H9 (cell line): ENCODE measurements at regions not wholly inside any gene's neighbourhood (a gene's known extent, or its start where the extent isn't known, plus 50 kb on each side); places are given as distances from the start of the nearest gene placed in this dataset.

Source experiments
- DNase-seq: peaks from one replicate; pipeline ENCODE4 v3.0.0-alpha.2; 2017
- H2AFZ ChIP-seq: one replicate; pipeline ENCODE4 v1.6.1; 2013; ENCODE audit warnings: mild to moderate bottlenecking, low read length, control low read depth, moderate library complexity
- H2AK5ac ChIP-seq: 2 replicates; pipeline ENCODE4 v1.6.1; 2013; ENCODE audit warnings: low read length, control low read depth, mixed read lengths; ENCODE audit not compliant: insufficient read length
- H2BK120ac ChIP-seq: one replicate; pipeline ENCODE4 v1.6.1; 2013; ENCODE audit warnings: low read depth, mild to moderate bottlenecking, low read length, control low read depth, inconsistent platforms; ENCODE audit not compliant: poor library complexity, severe bottlenecking
- H2BK12ac ChIP-seq: 2 replicates; pipeline ENCODE4 v1.6.1; 2013; ENCODE audit warnings: low read length, control low read depth, mixed read lengths, low read depth; ENCODE audit not compliant: insufficient read length
- H2BK15ac ChIP-seq: 2 replicates; pipeline ENCODE4 v1.6.1; 2013; ENCODE audit warnings: low read depth, low read length, control low read depth
- H2BK20ac ChIP-seq: one replicate; pipeline ENCODE4 v1.6.1; 2013; ENCODE audit warnings: low read depth, mild to moderate bottlenecking, low read length, control low read depth, inconsistent platforms; ENCODE audit not compliant: poor library complexity, severe bottlenecking
- H2BK5ac ChIP-seq: 2 replicates; pipeline ENCODE4 v1.6.1; 2013; ENCODE audit warnings: low read length, control low read depth, mixed read lengths; ENCODE audit not compliant: insufficient read length
- H3K14ac ChIP-seq: 2 replicates; pipeline ENCODE4 v1.6.1; 2013; ENCODE audit warnings: low read length, control low read depth; ENCODE audit not compliant: insufficient read depth
- H3K18ac ChIP-seq: 2 replicates; pipeline ENCODE4 v1.6.1; 2013; ENCODE audit warnings: low read depth, mild to moderate bottlenecking, mixed read lengths, low read length, control low read depth; ENCODE audit not compliant: insufficient read length
- H3K23ac ChIP-seq: 2 replicates; pipeline ENCODE4 v1.6.1; 2013; ENCODE audit warnings: low read length, control low read depth, mixed read lengths, low read depth; ENCODE audit not compliant: insufficient read length
- H3K23me2 ChIP-seq: 2 replicates; pipeline ENCODE4 v1.6.1; 2013; ENCODE audit warnings: low read depth, mild to moderate bottlenecking, mixed read lengths, low read length, control low read depth; ENCODE audit not compliant: insufficient read length, poor library complexity, severe bottlenecking
- H3K27ac ChIP-seq: 2 replicates; pipeline ENCODE4 v1.5.1; 2013; ENCODE audit warnings: low read length, control low read depth, mixed read lengths, low read depth; ENCODE audit not compliant: insufficient read length
- H3K27me3 ChIP-seq: 2 replicates; pipeline ENCODE4 v1.6.1; 2013; ENCODE audit warnings: low read length, control low read depth, inconsistent platforms; ENCODE audit not compliant: insufficient read depth
- H3K4ac ChIP-seq: 2 replicates; pipeline ENCODE4 v1.6.1; 2013; ENCODE audit warnings: low read depth, mild to moderate bottlenecking, control low read depth, inconsistent platforms, low read length, moderate library complexity
- H3K4me1 ChIP-seq: 2 replicates; pipeline ENCODE4 v1.6.1; 2013; ENCODE audit warnings: low read length, control low read depth, inconsistent platforms; ENCODE audit not compliant: insufficient read depth
- H3K4me2 ChIP-seq: 2 replicates; pipeline ENCODE4 v1.6.1; 2013; ENCODE audit warnings: low read length, control low read depth, mixed read lengths; ENCODE audit not compliant: insufficient read length, insufficient read depth
- H3K56ac ChIP-seq: 2 replicates; pipeline ENCODE4 v1.6.1; 2013; ENCODE audit warnings: low read depth, mild to moderate bottlenecking, mixed read lengths, low read length, control low read depth; ENCODE audit not compliant: insufficient read length
- H3K79me1 ChIP-seq: 2 replicates; pipeline ENCODE4 v1.6.1; 2013; ENCODE audit warnings: low read depth, mild to moderate bottlenecking, moderate library complexity, low read length, control low read depth, inconsistent platforms; ENCODE audit not compliant: insufficient read depth, poor library complexity, severe bottlenecking
- H3K79me2 ChIP-seq: 2 replicates; pipeline ENCODE4 v1.6.1; 2013; ENCODE audit warnings: low read length, control low read depth, inconsistent platforms; ENCODE audit not compliant: insufficient read depth
- H3K9ac ChIP-seq: 2 replicates; pipeline ENCODE4 v1.6.1; 2013; ENCODE audit warnings: low read length, control low read depth, mixed read lengths; ENCODE audit not compliant: insufficient read length; ENCODE audit errors: extremely low read depth
- H3K9me3 ChIP-seq: one replicate; pipeline ENCODE4 v1.6.1; 2013; ENCODE audit warnings: low read depth, low read length, inconsistent platforms; ENCODE audit not compliant: control insufficient read depth
- H3T11ph ChIP-seq: one replicate; pipeline ENCODE4 v1.6.1; 2013; ENCODE audit warnings: mild to moderate bottlenecking, low read length, control low read depth, inconsistent platforms
- H4K20me1 ChIP-seq: one replicate; pipeline ENCODE4 v1.6.1; 2013; ENCODE audit not compliant: control insufficient read depth, insufficient read length, insufficient read depth
- H4K5ac ChIP-seq: 2 replicates; pipeline ENCODE4 v1.6.1; 2013; ENCODE audit warnings: low read depth, mild to moderate bottlenecking, mixed read lengths, low read length, control low read depth; ENCODE audit not compliant: insufficient read length
- H4K8ac ChIP-seq: replicated peaks from 2 replicates; pipeline ENCODE4 v1.6.1; 2013; ENCODE audit warnings: low read length, control low read depth, mixed read lengths, low read depth; ENCODE audit not compliant: insufficient read length
- H4K91ac ChIP-seq: 2 replicates; pipeline ENCODE4 v1.6.1; 2013; ENCODE audit warnings: low read depth, mild to moderate bottlenecking, moderate library complexity, mixed read lengths, low read length, control low read depth; ENCODE audit not compliant: insufficient read length
- H3K27ac Mint-ChIP-seq, 3 experiments: 2 replicates in 2 of 3; 3 replicates in 1 of 3; pipeline ENCODE4 v1.8.0; 2020 to 2021; ENCODE audit warnings: mixed read lengths in 3 of 3, mild to moderate bottlenecking in 1 of 3, moderate library complexity in 1 of 3
- H3K27me3 Mint-ChIP-seq: 2 replicates; pipeline ENCODE4 v1.8.0; 2021; ENCODE audit warnings: low read depth, mild to moderate bottlenecking, moderate library complexity, mixed read lengths
- H3K36me3 Mint-ChIP-seq, 3 experiments: 2 replicates in 2 of 3; 3 replicates in 1 of 3; pipeline ENCODE4 v1.8.0; 2020 to 2021; ENCODE audit warnings: low read depth in 3 of 3, mixed read lengths in 3 of 3; ENCODE audit not compliant: insufficient read depth in 1 of 3
- H3K4me1 Mint-ChIP-seq, 2 experiments: 2 replicates each; pipeline ENCODE4 v1.8.0; 2020; ENCODE audit warnings: mixed read lengths in 2 of 2
- H3K4me3 Mint-ChIP-seq, 2 experiments: 2 replicates in 1 of 2; 3 replicates in 1 of 2; pipeline ENCODE4 v1.8.0; 2020 to 2021; ENCODE audit warnings: mild to moderate bottlenecking in 2 of 2, mixed read lengths in 2 of 2, moderate library complexity in 1 of 2
- H3K9me3 Mint-ChIP-seq, 2 experiments: 2 replicates in 1 of 2; 3 replicates in 1 of 2; pipeline ENCODE4 v1.8.0; 2020; ENCODE audit warnings: mild to moderate bottlenecking in 2 of 2, mixed read lengths in 2 of 2, moderate library complexity in 1 of 2
- WGBS: extraction: QIAGEN DNeasy Blood & Tissue Kit; methylation state at CpG from one replicate; pipeline ENCODE4 v1.1.7; 2013; ENCODE audit warnings: missing lambda C conversion rate, low lambda C conversion rate, mixed read lengths; ENCODE audit not compliant: insufficient read length; ENCODE audit errors: extremely low coverage; 5-methylcytosine and 5-hydroxymethylcytosine counted together
- TF ChIP-seq, protein P1 (sequence below): fragments of 200-600 bp; sonication (generic); conservative IDR thresholded peaks from 3 replicates; pipeline ENCODE4 v1.8.0; 2021; ENCODE audit warnings: antibody characterized with exemption, mild to moderate bottlenecking

DNA sequence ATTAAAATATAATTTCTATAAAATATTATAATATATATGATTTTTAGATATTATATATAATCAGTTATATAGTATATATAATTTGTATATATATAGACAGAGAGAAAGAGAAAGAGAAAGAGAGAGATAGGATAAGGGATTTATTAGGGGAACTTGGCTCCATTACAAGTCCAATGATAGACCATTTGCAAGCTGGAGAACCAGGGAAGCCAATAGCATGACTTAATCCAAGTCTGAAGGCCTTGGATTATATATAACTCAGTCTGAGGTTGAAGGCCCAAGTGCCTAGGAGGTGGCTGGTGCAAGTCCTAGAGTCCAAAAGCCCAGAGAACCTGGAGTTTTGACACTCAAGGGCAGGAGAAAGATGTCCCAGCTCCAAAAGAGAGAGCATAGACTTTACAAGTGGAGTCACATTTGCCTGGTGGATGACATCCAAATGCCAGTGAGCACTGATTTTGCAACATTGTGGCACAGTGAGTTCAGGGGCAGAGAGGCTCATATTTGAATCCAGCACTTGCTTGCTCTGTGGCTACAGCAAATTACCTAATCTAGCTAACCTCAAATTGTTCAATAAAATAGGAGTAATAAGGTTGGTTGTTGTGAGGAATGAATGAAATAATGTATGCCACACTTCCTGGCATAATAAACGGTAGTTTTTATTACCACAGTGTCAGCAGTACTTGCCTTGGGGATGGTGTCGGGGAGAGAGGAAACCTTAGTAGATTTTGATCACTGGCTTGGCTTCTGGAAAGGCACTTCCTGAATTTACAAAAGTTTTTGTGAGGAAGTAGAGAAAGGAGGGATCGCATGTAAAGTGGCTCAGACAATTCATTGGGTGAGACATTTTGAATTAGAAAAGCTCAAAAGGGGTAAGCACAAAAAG lies 69.6 kb upstream of the CD28 start:
- Histone ChIP-seq H3K4me2 (no peak overlapping the region), H4K20me1 (no peaks in the 10 kb centered on the region), H3K79me1 (no peaks in the 10 kb centered on the region), H3K14ac (no peak overlapping the region), H2BK120ac (no peak overlapping the region), H2AK5ac (no peak overlapping the region), H3K4me1 (peaks cover 5% of the 10 kb centered on the region; the same call in 1 of the 2 replicates), H4K91ac (no peak overlapping the region), H2AFZ (no peak overlapping the region), H4K5ac (no peak overlapping the region), H3K23me2 (no peaks in the 10 kb centered on the region), H3K27me3 (no peaks in the 10 kb centered on the region), H3K56ac (no peak overlapping the region), H3T11ph (no peak overlapping the region), H3K9me3 (no peaks in the 10 kb centered on the region), H4K8ac (no peak overlapping the region), H3K4ac (no peak overlapping the region), H3K79me2 (no peaks in the 10 kb centered on the region), H3K9ac (no peak overlapping the region), H2BK12ac (no peak overlapping the region), H3K27ac (no peak overlapping the region), H3K23ac (no peak overlapping the region), H2BK20ac (no peak overlapping the region), H2BK5ac (no peak overlapping the region), H3K18ac (no peak overlapping the region), H2BK15ac (no peak overlapping the region)
- Mint-ChIP-seq H3K27me3 (no peaks in the 10 kb centered on the region), H3K9me3 (peaks cover 3 to 9% of the 10 kb centered on the region in 2 experiments; a peak in 3 of 5 replicates), H3K4me3 (no peak overlapping the region), H3K4me1 (peaks cover 18% of the 10 kb centered on the region in 2 experiments), H3K27ac (peak overlapping the region in 2 of 3 experiments; percentile 20 to 91; a peak in 3 of 7 replicates), H3K36me3 (peaks cover 0 to 5% (median 0%) of the 10 kb centered on the region in 3 experiments; a peak in 3 of 7 replicates)
- TF ChIP-seq, protein P1, sequence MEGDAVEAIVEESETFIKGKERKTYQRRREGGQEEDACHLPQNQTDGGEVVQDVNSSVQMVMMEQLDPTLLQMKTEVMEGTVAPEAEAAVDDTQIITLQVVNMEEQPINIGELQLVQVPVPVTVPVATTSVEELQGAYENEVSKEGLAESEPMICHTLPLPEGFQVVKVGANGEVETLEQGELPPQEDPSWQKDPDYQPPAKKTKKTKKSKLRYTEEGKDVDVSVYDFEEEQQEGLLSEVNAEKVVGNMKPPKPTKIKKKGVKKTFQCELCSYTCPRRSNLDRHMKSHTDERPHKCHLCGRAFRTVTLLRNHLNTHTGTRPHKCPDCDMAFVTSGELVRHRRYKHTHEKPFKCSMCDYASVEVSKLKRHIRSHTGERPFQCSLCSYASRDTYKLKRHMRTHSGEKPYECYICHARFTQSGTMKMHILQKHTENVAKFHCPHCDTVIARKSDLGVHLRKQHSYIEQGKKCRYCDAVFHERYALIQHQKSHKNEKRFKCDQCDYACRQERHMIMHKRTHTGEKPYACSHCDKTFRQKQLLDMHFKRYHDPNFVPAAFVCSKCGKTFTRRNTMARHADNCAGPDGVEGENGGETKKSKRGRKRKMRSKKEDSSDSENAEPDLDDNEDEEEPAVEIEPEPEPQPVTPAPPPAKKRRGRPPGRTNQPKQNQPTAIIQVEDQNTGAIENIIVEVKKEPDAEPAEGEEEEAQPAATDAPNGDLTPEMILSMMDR = no peak
- DNase-seq = no peak
- WGBS = no CpG with 5 or more reads among the region's 3 CpGs
